Thyroid gland (tissue), 4 donors: ENCODE measurements at regions not wholly inside any gene's neighbourhood (a gene's known extent, or its start where the extent isn't known, plus 50 kb on each side); places are given as distances from the start of the nearest gene placed in this dataset.
"Not testable (repeated sequence)": the region's sequence is repeated elsewhere in the genome, so short reads cannot be mapped to it uniquely, and the experiment has no call there.

Experiments
- POLR2A ChIP-seq, 2 donors: fragments of 450-650 bp; IDR thresholded peaks; one replicate each; pipeline ENCODE4 v1.6.1; 2017; ENCODE audit warnings: antibody characterized with exemption in 2 of 2, mild to moderate bottlenecking in 2 of 2, moderate library complexity in 1 of 2
- TF ChIP-seq, protein P1 (sequence below), 6 experiments: fragments of 200-600 bp in 3 of 6; fragments of 450-650 bp in 3 of 6; sonication (generic) in 3 of 6; IDR thresholded peaks; one replicate each; pipeline ENCODE4 v1.5.1; 2016 to 2019; ENCODE audit warnings: antibody characterized with exemption in 6 of 6, mild to moderate bottlenecking in 2 of 6, inconsistent platforms in 1 of 6, moderate library complexity in 1 of 6

DNA sequence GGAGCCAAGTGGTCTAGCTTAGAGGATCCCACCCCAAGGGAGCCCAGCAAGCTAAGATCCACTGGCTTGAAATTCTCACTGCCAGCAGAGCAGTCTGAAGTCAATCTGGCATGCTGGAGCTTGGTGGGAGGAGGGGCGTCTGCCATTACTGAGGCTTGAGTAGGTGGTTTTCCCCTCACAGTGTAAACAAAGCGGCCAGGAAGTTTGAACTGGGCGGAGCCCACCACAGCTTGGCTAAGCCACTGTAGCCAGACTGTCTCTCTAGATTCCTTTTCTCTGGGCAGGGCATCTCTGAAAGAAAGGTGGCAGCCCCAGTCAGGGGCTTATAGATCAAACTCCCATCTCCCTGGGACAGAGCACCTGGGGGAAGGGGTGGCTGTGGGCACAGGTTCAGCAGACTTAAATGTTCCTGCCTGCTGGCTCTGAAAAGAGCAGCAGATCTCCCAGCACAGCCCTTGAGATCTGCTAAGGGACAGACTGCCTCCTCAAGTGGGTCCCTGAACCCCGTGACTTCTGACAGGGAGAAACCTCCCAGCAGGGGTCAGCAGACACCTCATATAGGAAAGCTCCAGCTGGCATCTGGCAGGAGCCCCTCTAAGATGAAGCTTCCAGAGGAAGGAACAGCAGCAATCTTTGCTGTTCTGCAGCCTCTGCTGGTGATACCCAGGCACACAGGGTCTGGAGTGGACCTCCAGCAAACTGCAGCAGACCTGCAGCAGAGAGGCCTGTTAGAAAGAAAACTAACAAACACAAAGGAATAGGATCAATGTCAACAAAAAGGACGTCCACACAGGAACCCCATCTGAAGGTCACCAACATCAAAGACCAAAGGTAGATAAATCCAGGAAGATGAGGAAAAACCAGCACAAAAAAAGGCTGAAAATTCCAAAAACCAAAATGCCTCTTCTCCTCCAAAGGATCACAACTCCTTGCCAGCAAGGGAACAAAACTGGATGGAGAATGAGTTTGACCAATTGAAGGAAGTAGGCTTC lies 215.6 kb upstream of the TET2 start:
- not testable (repeated sequence) for TF ChIP-seq POLR2A (IDR thresholded peaks at IDR 0.05)
- TF ChIP-seq, protein P1, sequence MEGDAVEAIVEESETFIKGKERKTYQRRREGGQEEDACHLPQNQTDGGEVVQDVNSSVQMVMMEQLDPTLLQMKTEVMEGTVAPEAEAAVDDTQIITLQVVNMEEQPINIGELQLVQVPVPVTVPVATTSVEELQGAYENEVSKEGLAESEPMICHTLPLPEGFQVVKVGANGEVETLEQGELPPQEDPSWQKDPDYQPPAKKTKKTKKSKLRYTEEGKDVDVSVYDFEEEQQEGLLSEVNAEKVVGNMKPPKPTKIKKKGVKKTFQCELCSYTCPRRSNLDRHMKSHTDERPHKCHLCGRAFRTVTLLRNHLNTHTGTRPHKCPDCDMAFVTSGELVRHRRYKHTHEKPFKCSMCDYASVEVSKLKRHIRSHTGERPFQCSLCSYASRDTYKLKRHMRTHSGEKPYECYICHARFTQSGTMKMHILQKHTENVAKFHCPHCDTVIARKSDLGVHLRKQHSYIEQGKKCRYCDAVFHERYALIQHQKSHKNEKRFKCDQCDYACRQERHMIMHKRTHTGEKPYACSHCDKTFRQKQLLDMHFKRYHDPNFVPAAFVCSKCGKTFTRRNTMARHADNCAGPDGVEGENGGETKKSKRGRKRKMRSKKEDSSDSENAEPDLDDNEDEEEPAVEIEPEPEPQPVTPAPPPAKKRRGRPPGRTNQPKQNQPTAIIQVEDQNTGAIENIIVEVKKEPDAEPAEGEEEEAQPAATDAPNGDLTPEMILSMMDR (IDR thresholded peaks at IDR 0.05), result not testable (repeated sequence)
